IMR-90 (cell line): ENCODE measurements at regions not wholly inside any gene's neighbourhood (a gene's known extent, or its start where the extent isn't known, plus 50 kb on each side); places are given as distances from the start of the nearest gene placed in this dataset.

Source experiments
- CHD1 ChIP-seq: IDR thresholded peaks from 2 replicates; pipeline ENCODE4 v1.6.1; 2012; ENCODE audit warnings: low read depth, low read length, improper control_type of control experiment
- CTCF ChIP-seq: conservative IDR thresholded peaks from 2 replicates; pipeline ENCODE4 v1.5.1; 2012; ENCODE audit warnings: mild to moderate bottlenecking, low read depth, low read length, improper control_type of control experiment
- MAZ ChIP-seq: IDR thresholded peaks from 2 replicates; pipeline ENCODE4 v1.6.1; 2012; ENCODE audit warnings: low read depth, mild to moderate bottlenecking, low read length, improper control_type of control experiment, moderate library complexity, borderline replicate concordance
- MXI1 ChIP-seq: IDR thresholded peaks from 2 replicates; pipeline ENCODE4 v1.6.1; 2012; ENCODE audit warnings: low read depth, mild to moderate bottlenecking, low read length, moderate library complexity, borderline replicate concordance
- NFE2L2 ChIP-seq: fragments of 150-350 bp; IDR thresholded peaks from 2 replicates; pipeline ENCODE4 v1.6.1; 2016; ENCODE audit warnings: low read depth, mild to moderate bottlenecking, low read length
- POLR2A ChIP-seq: IDR thresholded peaks from 2 replicates; pipeline ENCODE4 v1.6.1; 2012; ENCODE audit warnings: mild to moderate bottlenecking, low read depth, low read length
- RAD21 ChIP-seq: IDR thresholded peaks from 2 replicates; pipeline ENCODE4 v1.6.1; 2012; ENCODE audit warnings: low read length, improper control_type of control experiment
- RFX5 ChIP-seq: IDR thresholded peaks from 2 replicates; pipeline ENCODE4 v1.8.0; 2012; ENCODE audit warnings: low read depth, mild to moderate bottlenecking, low read length, moderate library complexity
- SMC3 ChIP-seq: fragments of 150-350 bp; IDR thresholded peaks from 2 replicates; pipeline ENCODE4 v1.6.1; 2016; ENCODE audit warnings: low read depth, mild to moderate bottlenecking, antibody characterized with exemption, low read length, moderate library complexity

DNA sequence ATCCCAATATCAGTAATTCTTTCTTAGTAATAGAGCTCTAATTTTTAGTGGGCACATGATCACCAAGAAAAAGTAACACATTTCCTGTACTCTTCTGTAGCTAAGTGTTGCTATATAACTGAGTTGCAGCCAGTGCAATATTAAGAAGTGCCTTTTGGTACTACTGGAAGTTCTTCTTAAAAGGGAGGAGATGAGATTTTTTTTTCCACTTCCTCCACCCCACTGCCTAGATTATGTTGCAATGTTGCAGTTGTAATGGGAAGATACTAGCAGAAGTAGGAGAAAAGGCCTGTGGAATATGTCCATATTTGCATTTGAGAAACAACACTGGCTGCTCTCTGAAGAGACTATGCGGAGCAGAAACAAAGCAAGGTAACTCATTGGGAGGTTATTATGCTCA is 280.6 kb upstream of the ANO5 start:
- TF ChIP-seq CTCF (no peak), NFE2L2 (no peak), POLR2A (no peak), RAD21 (no peak), SMC3 (no peak), MXI1 (no peak), MAZ (no peak), CHD1 (no peak), RFX5 (no peak)
